Transverse colon (tissue), 4 donors: ENCODE measurements at regions not wholly inside any gene's neighbourhood (a gene's known extent, or its start where the extent isn't known, plus 50 kb on each side); places are given as distances from the start of the nearest gene placed in this dataset.

Source experiments
- CTCF ChIP-seq, 5 experiments: fragments of 200-600 bp in 3 of 5; fragments of 450-650 bp in 2 of 5; sonication (generic) in 3 of 5; IDR thresholded peaks; 1 replicate in 2 of 5; 2 replicates in 3 of 5; pipeline ENCODE4 v1.5.1; 2016 to 2017; ENCODE audit warnings: antibody characterized with exemption in 5 of 5, inconsistent platforms in 3 of 5, mild to moderate bottlenecking in 2 of 5, moderate library complexity in 1 of 5
- EP300 ChIP-seq: sonication (generic); formaldehyde crosslinking; IDR thresholded peaks from one replicate; pipeline ENCODE4 v1.6.1; 2017; ENCODE audit warnings: antibody characterized with exemption, low read depth
- POLR2A ChIP-seq: fragments of 450-650 bp; IDR thresholded peaks from one replicate; pipeline ENCODE4 v1.6.1; 2016; ENCODE audit warnings: antibody characterized with exemption, mild to moderate bottlenecking, moderate library complexity
- POLR2AphosphoS5 ChIP-seq, 3 donors: sonication (generic); formaldehyde crosslinking; IDR thresholded peaks; one replicate each; pipeline ENCODE4 v1.6.1; 2016; ENCODE audit warnings: antibody characterized with exemption in 3 of 3

- TF ChIP-seq POLR2A = no peak
- no peak for TF ChIP-seq POLR2AphosphoS5 (IDR thresholded peaks at IDR 0.05)
- TF ChIP-seq CTCF (IDR thresholded peaks at IDR 0.05) = no peak
- no peak for TF ChIP-seq EP300
Observed at GRCh38 chr10:126730856-126731609, 60.5 kb upstream of the C10orf90 start.
